ENCODE measurements at regions not wholly inside any gene's neighbourhood (a gene's known extent, or its start where the extent isn't known, plus 50 kb on each side); places are given as distances from the start of the nearest gene placed in this dataset.

GRCh38 chr7:132683896-132684690, 107.8 kb upstream of the PLXNA4 start:
- Histone ChIP-seq H3K79me2 (ENCODE audit: low read length) (no peaks in the 10 kb centered on the region), H3K9me3 (ENCODE audit: low read length) (no peaks in the 10 kb centered on the region), H3K4me3 (ENCODE audit: low read length) (no peak overlapping the region), H4K20me1 (ENCODE audit: insufficient read depth, low read depth, low read length) (no peaks in the 10 kb centered on the region), H3K9me2 (replicated peaks; ENCODE audit: insufficient read depth, low read length) (no peaks in the 10 kb centered on the region), H3K36me3 (ENCODE audit: insufficient read depth, low read length) (no peaks in the 10 kb centered on the region), H3K4me1 (ENCODE audit: low read length) (no peaks in the 10 kb centered on the region), H2AFZ (ENCODE audit: low read length) (no peak overlapping the region), H3K4me2 (ENCODE audit: low read depth, low read length, poor library complexity, severe bottlenecking) (no peak overlapping the region), H3K27ac (ENCODE audit: low read length) (no peak overlapping the region), H3K27me3 (ENCODE audit: low read length) (no peaks in the 10 kb centered on the region), H3K9ac (ENCODE audit: low read length) (no peak overlapping the region)
- DNase-seq = no peak

- DNase-seq = no peak
- H3K4me2 ChIP-seq (ENCODE audit: low read depth, low read length, poor library complexity, severe bottlenecking) = no peak overlapping the region
- H3K4me1 ChIP-seq (ENCODE audit: low read length) = no peaks in the 10 kb centered on the region
- H3K9me3 ChIP-seq (ENCODE audit: low read length) = no peaks in the 10 kb centered on the region
- no peak overlapping the region for H3K9ac ChIP-seq (ENCODE audit: low read length)
- no peaks in the 10 kb centered on the region for H3K36me3 ChIP-seq (ENCODE audit: insufficient read depth, low read length)
- no peaks in the 10 kb centered on the region for H3K79me2 ChIP-seq (ENCODE audit: low read length)
- H3K9me2 ChIP-seq (replicated peaks; ENCODE audit: insufficient read depth, low read length) = no peaks in the 10 kb centered on the region
- no peak overlapping the region for H2AFZ ChIP-seq (ENCODE audit: low read length)
- no peaks in the 10 kb centered on the region for H3K27me3 ChIP-seq (ENCODE audit: low read length)
- H3K4me3 ChIP-seq (ENCODE audit: low read length) = no peak overlapping the region
- H4K20me1 ChIP-seq (ENCODE audit: insufficient read depth, low read depth, low read length) = no peaks in the 10 kb centered on the region
- no peak overlapping the region for H3K27ac ChIP-seq (ENCODE audit: low read length)
These were observed 105.7 kb upstream of the PLXNA4 start for GRCh38 chr7:132681951-132682350.

GRCh38 chr7:132680590-132680989, 104.3 kb upstream of the PLXNA4 start:
- H3K4me2 ChIP-seq (ENCODE audit: low read depth, low read length, poor library complexity, severe bottlenecking) = no peak overlapping the region
- H3K4me1 ChIP-seq (ENCODE audit: low read length) = no peaks in the 10 kb centered on the region
- no peak overlapping the region for H3K27ac ChIP-seq (ENCODE audit: low read length)
- H4K20me1 ChIP-seq (ENCODE audit: insufficient read depth, low read depth, low read length) = no peaks in the 10 kb centered on the region
- H2AFZ ChIP-seq (ENCODE audit: low read length) = no peak overlapping the region
- no peak overlapping the region for H3K9ac ChIP-seq (ENCODE audit: low read length)
- no peaks in the 10 kb centered on the region for H3K9me2 ChIP-seq (replicated peaks; ENCODE audit: insufficient read depth, low read length)
- H3K4me3 ChIP-seq (ENCODE audit: low read length) = no peak overlapping the region
- H3K27me3 ChIP-seq (ENCODE audit: low read length) = no peaks in the 10 kb centered on the region
- no peak for DNase-seq
- no peaks in the 10 kb centered on the region for H3K9me3 ChIP-seq (ENCODE audit: low read length)
- H3K36me3 ChIP-seq (ENCODE audit: insufficient read depth, low read length) = no peaks in the 10 kb centered on the region
- no peaks in the 10 kb centered on the region for H3K79me2 ChIP-seq (ENCODE audit: low read length)

GRCh38 chr7:132678656-132679055, 102.4 kb upstream of the PLXNA4 start:
- H3K27ac ChIP-seq (ENCODE audit: low read length) = no peak overlapping the region
- no peak overlapping the region for H3K4me3 ChIP-seq (ENCODE audit: low read length)
- no peak overlapping the region for H3K9ac ChIP-seq (ENCODE audit: low read length)
- H2AFZ ChIP-seq (ENCODE audit: low read length) = no peak overlapping the region
- no peak overlapping the region for H3K4me2 ChIP-seq (ENCODE audit: low read depth, low read length, poor library complexity, severe bottlenecking)
- no peaks in the 10 kb centered on the region for H3K79me2 ChIP-seq (ENCODE audit: low read length)
- H3K36me3 ChIP-seq (ENCODE audit: insufficient read depth, low read length) = no peaks in the 10 kb centered on the region
- no peaks in the 10 kb centered on the region for H4K20me1 ChIP-seq (ENCODE audit: insufficient read depth, low read depth, low read length)
- no peaks in the 10 kb centered on the region for H3K9me2 ChIP-seq (replicated peaks; ENCODE audit: insufficient read depth, low read length)
- H3K9me3 ChIP-seq (ENCODE audit: low read length) = no peaks in the 10 kb centered on the region
- no peaks in the 10 kb centered on the region for H3K4me1 ChIP-seq (ENCODE audit: low read length)
- H3K27me3 ChIP-seq (ENCODE audit: low read length) = no peaks in the 10 kb centered on the region
- no peak for DNase-seq

GRCh38 chr7:132677918-132678317, 101.6 kb upstream of the PLXNA4 start:
- no peak overlapping the region for H3K4me3 ChIP-seq (ENCODE audit: low read length)
- no peaks in the 10 kb centered on the region for H3K27me3 ChIP-seq (ENCODE audit: low read length)
- no peak overlapping the region for H2AFZ ChIP-seq (ENCODE audit: low read length)
- H4K20me1 ChIP-seq (ENCODE audit: insufficient read depth, low read depth, low read length) = no peaks in the 10 kb centered on the region
- H3K79me2 ChIP-seq (ENCODE audit: low read length) = no peaks in the 10 kb centered on the region
- H3K4me2 ChIP-seq (ENCODE audit: low read depth, low read length, poor library complexity, severe bottlenecking) = no peak overlapping the region
- no peaks in the 10 kb centered on the region for H3K4me1 ChIP-seq (ENCODE audit: low read length)
- H3K27ac ChIP-seq (ENCODE audit: low read length) = no peak overlapping the region
- no peak overlapping the region for H3K9ac ChIP-seq (ENCODE audit: low read length)
- no peaks in the 10 kb centered on the region for H3K9me3 ChIP-seq (ENCODE audit: low read length)
- H3K9me2 ChIP-seq (replicated peaks; ENCODE audit: insufficient read depth, low read length) = no peaks in the 10 kb centered on the region
- DNase-seq = no peak
- H3K36me3 ChIP-seq (ENCODE audit: insufficient read depth, low read length) = no peaks in the 10 kb centered on the region

GRCh38 chr7:132672200-132672990, 96.1 kb upstream of the PLXNA4 start:
- no peaks in the 10 kb centered on the region for H3K9me2 ChIP-seq (replicated peaks; ENCODE audit: insufficient read depth, low read length)
- H3K4me2 ChIP-seq (ENCODE audit: low read depth, low read length, poor library complexity, severe bottlenecking) = no peak overlapping the region
- H3K27me3 ChIP-seq (ENCODE audit: low read length) = no peaks in the 10 kb centered on the region
- H3K36me3 ChIP-seq (ENCODE audit: insufficient read depth, low read length) = no peaks in the 10 kb centered on the region
- DNase-seq = no peak
- H3K4me3 ChIP-seq (ENCODE audit: low read length) = no peak overlapping the region
- no peak overlapping the region for H3K9ac ChIP-seq (ENCODE audit: low read length)
- no peaks in the 10 kb centered on the region for H3K9me3 ChIP-seq (ENCODE audit: low read length)
- H4K20me1 ChIP-seq (ENCODE audit: insufficient read depth, low read depth, low read length) = no peaks in the 10 kb centered on the region
- H3K4me1 ChIP-seq (ENCODE audit: low read length) = no peaks in the 10 kb centered on the region
- no peak overlapping the region for H3K27ac ChIP-seq (ENCODE audit: low read length)
- no peaks in the 10 kb centered on the region for H3K79me2 ChIP-seq (ENCODE audit: low read length)
- no peak overlapping the region for H2AFZ ChIP-seq (ENCODE audit: low read length)

- Histone ChIP-seq H3K27ac (ENCODE audit: low read length) (no peak overlapping the region), H3K4me2 (ENCODE audit: low read depth, low read length, poor library complexity, severe bottlenecking) (no peak overlapping the region), H3K36me3 (ENCODE audit: insufficient read depth, low read length) (no peaks in the 10 kb centered on the region), H3K9me3 (ENCODE audit: low read length) (no peaks in the 10 kb centered on the region), H3K4me1 (ENCODE audit: low read length) (no peaks in the 10 kb centered on the region), H3K79me2 (ENCODE audit: low read length) (no peaks in the 10 kb centered on the region), H3K4me3 (ENCODE audit: low read length) (no peak overlapping the region), H2AFZ (ENCODE audit: low read length) (no peak overlapping the region), H3K9me2 (replicated peaks; ENCODE audit: insufficient read depth, low read length) (0 out of 2 replicates have a peak, but pooled peaks cover 3% of the 10 kb centered on the region), H3K27me3 (ENCODE audit: low read length) (no peaks in the 10 kb centered on the region), H3K9ac (ENCODE audit: low read length) (no peak overlapping the region), H4K20me1 (ENCODE audit: insufficient read depth, low read depth, low read length) (no peaks in the 10 kb centered on the region)
- no peak for DNase-seq
These were observed 90.5 kb upstream of the PLXNA4 start for GRCh38 chr7:132666774-132667172.

- H3K4me1 ChIP-seq (ENCODE audit: low read length) = no peaks in the 10 kb centered on the region
- H3K4me2 ChIP-seq (ENCODE audit: low read depth, low read length, poor library complexity, severe bottlenecking) = no peak overlapping the region
- H2AFZ ChIP-seq (ENCODE audit: low read length) = no peak overlapping the region
- H3K9me3 ChIP-seq (ENCODE audit: low read length) = no peaks in the 10 kb centered on the region
- DNase-seq = no peak
- H3K9me2 ChIP-seq (replicated peaks; ENCODE audit: insufficient read depth, low read length) = 0 out of 2 replicates have a peak, but pooled peaks cover 3% of the 10 kb centered on the region
- H3K27ac ChIP-seq (ENCODE audit: low read length) = no peak overlapping the region
- H3K27me3 ChIP-seq (ENCODE audit: low read length) = no peaks in the 10 kb centered on the region
- H4K20me1 ChIP-seq (ENCODE audit: insufficient read depth, low read depth, low read length) = no peaks in the 10 kb centered on the region
- no peak overlapping the region for H3K4me3 ChIP-seq (ENCODE audit: low read length)
- no peaks in the 10 kb centered on the region for H3K36me3 ChIP-seq (ENCODE audit: insufficient read depth, low read length)
- H3K9ac ChIP-seq (ENCODE audit: low read length) = no peak overlapping the region
- H3K79me2 ChIP-seq (ENCODE audit: low read length) = no peaks in the 10 kb centered on the region
These were observed 90.0 kb upstream of the PLXNA4 start for GRCh38 chr7:132666071-132666773.
